GM12878 (cell line): ENCODE measurements at regions not wholly inside any gene's neighbourhood (a gene's known extent, or its start where the extent isn't known, plus 50 kb on each side); places are given as distances from the start of the nearest gene placed in this dataset.

Experiments
- ATAC-seq: fragments of 200-7000 bp; cut with Tn5 transposase; 3 replicates; pipeline ENCODE4 v1.9.1; 2020; ENCODE audit warnings: mild to moderate bottlenecking, moderate library complexity
- BruUV-seq: library from RNA; stranded (reverse); fragments of 400-500 nt; replicated peaks from 2 replicates; lab custom pipeline; 2021; lab: Mats Ljungman, UMichigan
- CTCF ChIA-PET: fragments of 300-600 bp; sonication (Branson Sonifier 250); formaldehyde crosslinking; extraction: SDS; loops from one replicate; lab custom pipeline; 2021; ENCODE audit warnings: inconsistent platforms; lab: Yijun Ruan, JAX
- POLR2A ChIA-PET: fragments of 350-600 bp; formaldehyde crosslinking; extraction: SDS; loops from one replicate; lab custom pipeline; 2021; ENCODE audit warnings: inconsistent platforms; lab: Charles Lee
- RAD21 ChIA-PET: fragments of 300-600 bp; sonication (Branson Sonifier 250); formaldehyde crosslinking; loops from one replicate; lab custom pipeline; 2023; ENCODE audit warnings: antibody characterized with exemption; ENCODE audit not compliant: unreplicated experiment; lab: Charles Lee
- SMC1A ChIA-PET: fragments of 300-600 bp; sonication (Branson Sonifier 250); formaldehyde crosslinking; loops from one replicate; lab custom pipeline; 2023; ENCODE audit not compliant: unreplicated experiment, uncharacterized antibody; lab: Charles Lee
- DNase-seq: peaks from one replicate; pipeline ENCODE4 v3.0.0-alpha.2; 2011; ENCODE audit warnings: low read depth, low spot score
- FAIRE-seq: peaks from 3 replicates; lab custom pipeline; 2011; peaks lifted over from hg19 to GRCh38; lab: Jason Lieb, UNC
- H2AFZ ChIP-seq: 2 replicates; pipeline ENCODE4 v1.6.0; 2011; ENCODE audit warnings: low read depth, low read length, control low read depth; ENCODE audit not compliant: control insufficient read depth
- H3K27ac ChIP-seq: 2 replicates; pipeline ENCODE4 v1.5.1; 2011; ENCODE audit warnings: control low read depth; ENCODE audit not compliant: control insufficient read depth, insufficient read depth
- H3K27me3 ChIP-seq, 2 experiments: replicated peaks in 1 of 2; 2 replicates each; pipeline versions ENCODE4 v1.6.0 to v1.6.1; 2011; ENCODE audit warnings: low read length in 1 of 2; ENCODE audit not compliant: control insufficient read depth in 2 of 2, insufficient read depth in 2 of 2
- H3K36me3 ChIP-seq, 2 experiments: 2 replicates each; pipeline ENCODE4 v1.5.1; 2011; ENCODE audit warnings: low read length in 1 of 2; ENCODE audit not compliant: control insufficient read depth in 2 of 2, insufficient read depth in 2 of 2
- H3K4me1 ChIP-seq: 2 replicates; pipeline ENCODE4 v1.6.1; 2011; ENCODE audit warnings: mild to moderate bottlenecking, low read length, moderate library complexity, mixed read lengths; ENCODE audit not compliant: control insufficient read depth, insufficient read depth
- H3K4me2 ChIP-seq: 2 replicates; pipeline ENCODE4 v1.6.0; 2011; ENCODE audit warnings: control low read depth; ENCODE audit not compliant: control insufficient read depth, insufficient read depth
- H3K4me3 ChIP-seq: fragments of 200-600 bp; sonication (generic); 2 replicates; pipeline ENCODE4 v1.5.1; 2016
- H3K79me2 ChIP-seq: 2 replicates; pipeline ENCODE4 v1.6.0; 2011; ENCODE audit warnings: low read length; ENCODE audit not compliant: control insufficient read depth, insufficient read depth
- H3K9ac ChIP-seq: 2 replicates; pipeline ENCODE4 v1.8.0; 2011; ENCODE audit warnings: low read length, control low read depth, mixed read lengths; ENCODE audit not compliant: control insufficient read depth, insufficient read depth
- H3K9me3 ChIP-seq: replicated peaks from 3 replicates; pipeline ENCODE4 v1.5.1; 2011; ENCODE audit warnings: mild to moderate bottlenecking, low read length; ENCODE audit not compliant: control insufficient read depth, insufficient read depth
- H4K20me1 ChIP-seq: 2 replicates; pipeline ENCODE4 v1.6.0; 2011; ENCODE audit not compliant: control insufficient read depth, insufficient read depth
- FOS ChIP-seq: IDR thresholded peaks from 3 replicates; pipeline ENCODE4 v1.6.1; 2011; ENCODE audit warnings: borderline replicate concordance; ENCODE audit not compliant: insufficient read length; ENCODE audit errors: extremely low read depth
- HDAC6 ChIP-seq: fragments of 200-600 bp; sonication (generic); IDR thresholded peaks from one replicate; pipeline ENCODE4 v1.8.0; 2017; ENCODE audit warnings: antibody characterized with exemption; ENCODE audit not compliant: unreplicated experiment
- NBN ChIP-seq: fragments of 450-650 bp; IDR thresholded peaks from 2 replicates; pipeline ENCODE4 v1.6.1; 2016
- NR2F1 ChIP-seq: fragments of 450-650 bp; conservative IDR thresholded peaks from 2 replicates; pipeline ENCODE4 v1.6.1; 2017; ENCODE audit warnings: mild to moderate bottlenecking
- POU2F2 ChIP-seq: IDR thresholded peaks from 3 replicates; pipeline ENCODE4 v1.6.1; 2011; ENCODE audit warnings: low read depth, mild to moderate bottlenecking, low read length, borderline replicate concordance
- ZNF622 ChIP-seq: fragments of 450-650 bp; IDR thresholded peaks from 2 replicates; pipeline ENCODE4 v1.6.1; 2017; ENCODE audit warnings: mild to moderate bottlenecking, inconsistent platforms
- WGBS: methylation state at CpG from one replicate; pipeline ENCODE4 v1.1.6; 2016; ENCODE audit warnings: low lambda C conversion rate; ENCODE audit not compliant: insufficient replicate concordance, insufficient coverage; ENCODE audit errors: missing lambda C conversion rate; 5-methylcytosine and 5-hydroxymethylcytosine counted together
- in situ Hi-C: fragments of 300-500 bp; cut with MboI; formaldehyde crosslinking; loops from 9 replicates; pipeline ENCODE4 v1.14.3; 2018; ENCODE audit warnings: mixed read lengths
- intact Hi-C: fragments of 100-400 bp; cut with micrococcal nuclease; formaldehyde crosslinking; loops from one replicate; pipeline ENCODE4 v1.14.2; 2022; ENCODE audit not compliant: unreplicated experiment
- TF ChIP-seq, protein P1 (sequence below): fragments of 450-650 bp; IDR thresholded peaks from 2 replicates; pipeline ENCODE4 v1.6.1; 2016; ENCODE audit warnings: mild to moderate bottlenecking
- TF ChIP-seq, protein P2 (sequence below): fragments of 450-650 bp; IDR thresholded peaks from 2 replicates; pipeline ENCODE4 v1.6.1; 2018; ENCODE audit warnings: mild to moderate bottlenecking, low read depth, moderate library complexity; ENCODE audit not compliant: partially characterized antibody
- TF ChIP-seq, protein P3 (sequence below), 3 experiments: IDR thresholded peaks in 2 of 3; conservative IDR thresholded peaks in 1 of 3; 2 replicates each; pipeline ENCODE4 v1.5.1; 2011; ENCODE audit warnings: low read depth in 3 of 3, low read length in 3 of 3, mild to moderate bottlenecking in 3 of 3, control low read depth in 2 of 3, moderate library complexity in 2 of 3, inconsistent platforms in 1 of 3, mixed read lengths in 1 of 3; ENCODE audit not compliant: control insufficient read depth in 2 of 3, insufficient read depth in 1 of 3; ENCODE audit errors: extremely low read depth in 1 of 3
- TF ChIP-seq, protein P4 (sequence below): fragments of 450-650 bp; IDR thresholded peaks from 2 replicates; pipeline ENCODE4 v1.6.1; 2017; ENCODE audit warnings: mild to moderate bottlenecking, low read depth, inconsistent platforms; ENCODE audit not compliant: poor library complexity, severe bottlenecking
- TF ChIP-seq, protein P5 (sequence below): fragments of 450-650 bp; IDR thresholded peaks from 2 replicates; pipeline ENCODE4 v1.6.1; 2016; ENCODE audit warnings: mild to moderate bottlenecking, moderate library complexity, borderline replicate concordance

DNA sequence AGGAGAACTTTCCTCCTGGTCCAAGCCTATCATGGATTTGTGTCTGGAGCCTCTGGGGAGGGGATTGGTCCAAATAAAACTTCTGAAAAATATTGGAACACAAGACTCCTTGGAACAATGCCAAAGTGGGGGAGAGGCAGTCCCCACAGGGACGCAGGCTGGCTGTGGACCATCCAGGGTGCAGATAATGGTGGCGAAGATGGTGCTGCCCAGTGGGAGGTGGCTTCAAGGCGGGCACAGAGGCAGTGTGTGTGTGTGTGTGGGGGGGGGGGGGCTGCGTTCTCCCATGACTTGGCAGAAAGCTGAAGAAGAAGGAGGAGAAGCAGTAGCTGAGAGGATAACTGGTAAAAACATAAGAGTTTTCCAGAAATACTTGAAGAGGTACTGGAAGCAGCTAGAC is 186.4 kb downstream of the MELK start:
- CTCF ChIA-PET = no interaction called here
- Histone ChIP-seq H3K9ac (no peak overlapping the region), H3K4me2 (no peak overlapping the region), H3K4me1 (no peaks in the 10 kb centered on the region; the same call in 1 of the 2 replicates), H3K27me3 (no peaks in the 10 kb centered on the region; a peak in 1 of 4 replicates), H3K79me2 (no peaks in the 10 kb centered on the region), H3K36me3 (no peaks in the 10 kb centered on the region), H3K27ac (no peak overlapping the region), H4K20me1 (no peaks in the 10 kb centered on the region), H3K9me3 (no peaks in the 10 kb centered on the region; the same call in 2 of the 3 replicates), H2AFZ (no peak overlapping the region), H3K4me3 (no peak overlapping the region)
- DNase-seq (no peak), ATAC-seq (no peak), FAIRE-seq (no peak)
- WGBS = 5% methylated on average over 3 of the region's 4 CpGs
- POLR2A ChIA-PET = no interaction called here
- intact Hi-C loops = no loop called here
- RAD21 ChIA-PET = interaction anchor here (1.4 kb wide), 1 partner anchor 30 kb away, joined by 3 read pairs; no protein-coding TSS in a partner anchor
- in situ Hi-C loops = no loop called here
- no TSS peak for BruUV-seq
- SMC1A ChIA-PET = no interaction called here
- TF ChIP-seq, protein P1, sequence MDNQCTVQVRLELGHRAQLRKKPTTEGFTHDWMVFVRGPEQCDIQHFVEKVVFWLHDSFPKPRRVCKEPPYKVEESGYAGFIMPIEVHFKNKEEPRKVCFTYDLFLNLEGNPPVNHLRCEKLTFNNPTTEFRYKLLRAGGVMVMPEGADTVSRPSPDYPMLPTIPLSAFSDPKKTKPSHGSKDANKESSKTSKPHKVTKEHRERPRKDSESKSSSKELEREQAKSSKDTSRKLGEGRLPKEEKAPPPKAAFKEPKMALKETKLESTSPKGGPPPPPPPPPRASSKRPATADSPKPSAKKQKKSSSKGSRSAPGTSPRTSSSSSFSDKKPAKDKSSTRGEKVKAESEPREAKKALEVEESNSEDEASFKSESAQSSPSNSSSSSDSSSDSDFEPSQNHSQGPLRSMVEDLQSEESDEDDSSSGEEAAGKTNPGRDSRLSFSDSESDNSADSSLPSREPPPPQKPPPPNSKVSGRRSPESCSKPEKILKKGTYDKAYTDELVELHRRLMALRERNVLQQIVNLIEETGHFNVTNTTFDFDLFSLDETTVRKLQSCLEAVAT = no peak
- TF ChIP-seq NR2F1 (no peak), ZNF622 (no peak), HDAC6 (no peak), NBN (no peak), POU2F2 (no peak), FOS (no peak)
- TF ChIP-seq, protein P2, sequence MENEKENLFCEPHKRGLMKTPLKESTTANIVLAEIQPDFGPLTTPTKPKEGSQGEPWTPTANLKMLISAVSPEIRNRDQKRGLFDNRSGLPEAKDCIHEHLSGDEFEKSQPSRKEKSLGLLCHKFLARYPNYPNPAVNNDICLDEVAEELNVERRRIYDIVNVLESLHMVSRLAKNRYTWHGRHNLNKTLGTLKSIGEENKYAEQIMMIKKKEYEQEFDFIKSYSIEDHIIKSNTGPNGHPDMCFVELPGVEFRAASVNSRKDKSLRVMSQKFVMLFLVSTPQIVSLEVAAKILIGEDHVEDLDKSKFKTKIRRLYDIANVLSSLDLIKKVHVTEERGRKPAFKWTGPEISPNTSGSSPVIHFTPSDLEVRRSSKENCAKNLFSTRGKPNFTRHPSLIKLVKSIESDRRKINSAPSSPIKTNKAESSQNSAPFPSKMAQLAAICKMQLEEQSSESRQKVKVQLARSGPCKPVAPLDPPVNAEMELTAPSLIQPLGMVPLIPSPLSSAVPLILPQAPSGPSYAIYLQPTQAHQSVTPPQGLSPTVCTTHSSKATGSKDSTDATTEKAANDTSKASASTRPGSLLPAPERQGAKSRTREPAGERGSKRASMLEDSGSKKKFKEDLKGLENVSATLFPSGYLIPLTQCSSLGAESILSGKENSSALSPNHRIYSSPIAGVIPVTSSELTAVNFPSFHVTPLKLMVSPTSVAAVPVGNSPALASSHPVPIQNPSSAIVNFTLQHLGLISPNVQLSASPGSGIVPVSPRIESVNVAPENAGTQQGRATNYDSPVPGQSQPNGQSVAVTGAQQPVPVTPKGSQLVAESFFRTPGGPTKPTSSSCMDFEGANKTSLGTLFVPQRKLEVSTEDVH = no peak
- TF ChIP-seq, protein P3, sequence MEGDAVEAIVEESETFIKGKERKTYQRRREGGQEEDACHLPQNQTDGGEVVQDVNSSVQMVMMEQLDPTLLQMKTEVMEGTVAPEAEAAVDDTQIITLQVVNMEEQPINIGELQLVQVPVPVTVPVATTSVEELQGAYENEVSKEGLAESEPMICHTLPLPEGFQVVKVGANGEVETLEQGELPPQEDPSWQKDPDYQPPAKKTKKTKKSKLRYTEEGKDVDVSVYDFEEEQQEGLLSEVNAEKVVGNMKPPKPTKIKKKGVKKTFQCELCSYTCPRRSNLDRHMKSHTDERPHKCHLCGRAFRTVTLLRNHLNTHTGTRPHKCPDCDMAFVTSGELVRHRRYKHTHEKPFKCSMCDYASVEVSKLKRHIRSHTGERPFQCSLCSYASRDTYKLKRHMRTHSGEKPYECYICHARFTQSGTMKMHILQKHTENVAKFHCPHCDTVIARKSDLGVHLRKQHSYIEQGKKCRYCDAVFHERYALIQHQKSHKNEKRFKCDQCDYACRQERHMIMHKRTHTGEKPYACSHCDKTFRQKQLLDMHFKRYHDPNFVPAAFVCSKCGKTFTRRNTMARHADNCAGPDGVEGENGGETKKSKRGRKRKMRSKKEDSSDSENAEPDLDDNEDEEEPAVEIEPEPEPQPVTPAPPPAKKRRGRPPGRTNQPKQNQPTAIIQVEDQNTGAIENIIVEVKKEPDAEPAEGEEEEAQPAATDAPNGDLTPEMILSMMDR (IDR thresholded peaks at IDR 0.05 in 2 of 3, conservative IDR thresholded peaks at IDR 0.05 in 1 of 3; ENCODE audit: control insufficient read depth in 2 of 3, extremely low read depth in 1 of 3, insufficient read depth in 1 of 3, low read depth in 3 of 3, low read length in 3 of 3) = no peak
- TF ChIP-seq, protein P4, sequence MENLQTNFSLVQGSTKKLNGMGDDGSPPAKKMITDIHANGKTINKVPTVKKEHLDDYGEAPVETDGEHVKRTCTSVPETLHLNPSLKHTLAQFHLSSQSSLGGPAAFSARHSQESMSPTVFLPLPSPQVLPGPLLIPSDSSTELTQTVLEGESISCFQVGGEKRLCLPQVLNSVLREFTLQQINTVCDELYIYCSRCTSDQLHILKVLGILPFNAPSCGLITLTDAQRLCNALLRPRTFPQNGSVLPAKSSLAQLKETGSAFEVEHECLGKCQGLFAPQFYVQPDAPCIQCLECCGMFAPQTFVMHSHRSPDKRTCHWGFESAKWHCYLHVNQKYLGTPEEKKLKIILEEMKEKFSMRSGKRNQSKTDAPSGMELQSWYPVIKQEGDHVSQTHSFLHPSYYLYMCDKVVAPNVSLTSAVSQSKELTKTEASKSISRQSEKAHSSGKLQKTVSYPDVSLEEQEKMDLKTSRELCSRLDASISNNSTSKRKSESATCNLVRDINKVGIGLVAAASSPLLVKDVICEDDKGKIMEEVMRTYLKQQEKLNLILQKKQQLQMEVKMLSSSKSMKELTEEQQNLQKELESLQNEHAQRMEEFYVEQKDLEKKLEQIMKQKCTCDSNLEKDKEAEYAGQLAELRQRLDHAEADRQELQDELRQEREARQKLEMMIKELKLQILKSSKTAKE = no peak
- TF ChIP-seq, protein P5, sequence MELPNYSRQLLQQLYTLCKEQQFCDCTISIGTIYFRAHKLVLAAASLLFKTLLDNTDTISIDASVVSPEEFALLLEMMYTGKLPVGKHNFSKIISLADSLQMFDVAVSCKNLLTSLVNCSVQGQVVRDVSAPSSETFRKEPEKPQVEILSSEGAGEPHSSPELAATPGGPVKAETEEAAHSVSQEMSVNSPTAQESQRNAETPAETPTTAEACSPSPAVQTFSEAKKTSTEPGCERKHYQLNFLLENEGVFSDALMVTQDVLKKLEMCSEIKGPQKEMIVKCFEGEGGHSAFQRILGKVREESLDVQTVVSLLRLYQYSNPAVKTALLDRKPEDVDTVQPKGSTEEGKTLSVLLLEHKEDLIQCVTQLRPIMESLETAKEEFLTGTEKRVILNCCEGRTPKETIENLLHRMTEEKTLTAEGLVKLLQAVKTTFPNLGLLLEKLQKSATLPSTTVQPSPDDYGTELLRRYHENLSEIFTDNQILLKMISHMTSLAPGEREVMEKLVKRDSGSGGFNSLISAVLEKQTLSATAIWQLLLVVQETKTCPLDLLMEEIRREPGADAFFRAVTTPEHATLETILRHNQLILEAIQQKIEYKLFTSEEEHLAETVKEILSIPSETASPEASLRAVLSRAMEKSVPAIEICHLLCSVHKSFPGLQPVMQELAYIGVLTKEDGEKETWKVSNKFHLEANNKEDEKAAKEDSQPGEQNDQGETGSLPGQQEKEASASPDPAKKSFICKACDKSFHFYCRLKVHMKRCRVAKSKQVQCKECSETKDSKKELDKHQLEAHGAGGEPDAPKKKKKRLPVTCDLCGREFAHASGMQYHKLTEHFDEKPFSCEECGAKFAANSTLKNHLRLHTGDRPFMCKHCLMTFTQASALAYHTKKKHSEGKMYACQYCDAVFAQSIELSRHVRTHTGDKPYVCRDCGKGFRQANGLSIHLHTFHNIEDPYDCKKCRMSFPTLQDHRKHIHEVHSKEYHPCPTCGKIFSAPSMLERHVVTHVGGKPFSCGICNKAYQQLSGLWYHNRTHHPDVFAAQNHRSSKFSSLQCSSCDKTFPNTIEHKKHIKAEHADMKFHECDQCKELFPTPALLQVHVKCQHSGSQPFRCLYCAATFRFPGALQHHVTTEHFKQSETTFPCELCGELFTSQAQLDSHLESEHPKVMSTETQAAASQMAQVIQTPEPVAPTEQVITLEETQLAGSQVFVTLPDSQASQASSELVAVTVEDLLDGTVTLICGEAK = no peak
